Left ventricle myocardium inferior (tissue), 1 donor: ENCODE measurements at regions not wholly inside any gene's neighbourhood (a gene's known extent, or its start where the extent isn't known, plus 50 kb on each side); places are given as distances from the start of the nearest gene placed in this dataset.

ENCODE experiments used
- DNase-seq: peaks from one replicate; pipeline ENCODE4 v3.0.0-alpha.2; 2020
- H3K27ac ChIP-seq: fragments of 200-600 bp; replicated peaks from 2 replicates; pipeline ENCODE4 v1.8.0; 2021
- H3K27me3 ChIP-seq: fragments of 200-600 bp; 2 replicates; pipeline ENCODE4 v1.8.0; 2021; ENCODE audit warnings: low read depth
- H3K36me3 ChIP-seq: fragments of 200-600 bp; 2 replicates; pipeline ENCODE4 v1.8.0; 2021
- H3K4me1 ChIP-seq: fragments of 200-600 bp; 2 replicates; pipeline ENCODE4 v1.8.0; 2021
- H3K4me3 ChIP-seq: fragments of 200-600 bp; 2 replicates; pipeline ENCODE4 v1.8.0; 2021; ENCODE audit warnings: mild to moderate bottlenecking, moderate library complexity
- H3K9me3 ChIP-seq: fragments of 200-600 bp; replicated peaks from 2 replicates; pipeline ENCODE4 v1.8.0; 2021
- intact Hi-C: fragments of 100-400 bp; cut with micrococcal nuclease; formaldehyde crosslinking; loops from one replicate; pipeline ENCODE4 v1.11.0; 2022
- TF ChIP-seq, protein P1 (sequence below): fragments of 200-600 bp; IDR thresholded peaks from 2 replicates; pipeline ENCODE4 v1.8.0; 2021; ENCODE audit warnings: antibody characterized with exemption, mild to moderate bottlenecking, borderline replicate concordance
- donor health status: DM: no; HTN: yes; CAD: no; lungs with severe emphysema.

DNA sequence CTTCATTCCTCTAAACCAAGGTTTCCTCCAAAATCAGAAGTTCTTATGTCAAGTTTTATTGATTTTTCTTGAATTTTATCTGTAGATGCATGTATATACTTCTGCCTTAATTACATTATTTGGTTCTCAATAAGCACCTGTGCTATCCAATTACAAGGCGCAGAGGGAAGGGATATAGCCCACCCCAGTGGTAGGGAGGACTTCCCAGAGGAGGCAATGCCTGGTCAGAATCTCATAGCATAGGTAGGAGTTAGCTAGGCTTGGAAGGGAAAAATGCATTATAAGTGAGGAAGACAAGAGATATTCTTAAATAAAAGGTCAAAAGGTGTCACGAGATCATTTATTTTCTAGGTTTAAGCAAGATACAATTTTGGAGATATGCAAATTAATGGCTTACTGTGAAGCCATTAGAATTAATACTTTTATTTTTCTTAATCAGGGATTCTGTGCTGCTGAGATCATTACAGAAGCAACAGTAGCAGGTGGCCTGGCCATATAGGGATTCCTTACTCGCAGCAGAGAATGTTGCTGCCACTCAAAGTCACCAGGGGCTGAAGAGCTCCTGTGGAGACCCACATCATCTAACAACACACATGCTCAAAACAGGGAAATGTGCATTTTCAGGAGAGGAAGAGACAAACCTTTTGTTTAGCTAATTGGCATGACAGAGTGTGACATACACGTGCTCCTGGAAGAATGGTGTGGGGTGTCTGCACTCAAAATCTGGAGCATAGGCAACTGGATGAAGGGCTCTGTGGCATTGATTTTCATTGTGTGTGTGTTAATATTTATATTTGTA, 178.3 kb downstream of the ATG4C start:
- Histone ChIP-seq H3K4me1 (no peaks in the 10 kb centered on the region), H3K36me3 (no peaks in the 10 kb centered on the region), H3K27ac (no peak overlapping the region), H3K27me3 (peaks cover 47% of the 10 kb centered on the region), H3K4me3 (no peak overlapping the region), H3K9me3 (no peaks in the 10 kb centered on the region)
- intact Hi-C loops = no loop called here
- TF ChIP-seq, protein P1, sequence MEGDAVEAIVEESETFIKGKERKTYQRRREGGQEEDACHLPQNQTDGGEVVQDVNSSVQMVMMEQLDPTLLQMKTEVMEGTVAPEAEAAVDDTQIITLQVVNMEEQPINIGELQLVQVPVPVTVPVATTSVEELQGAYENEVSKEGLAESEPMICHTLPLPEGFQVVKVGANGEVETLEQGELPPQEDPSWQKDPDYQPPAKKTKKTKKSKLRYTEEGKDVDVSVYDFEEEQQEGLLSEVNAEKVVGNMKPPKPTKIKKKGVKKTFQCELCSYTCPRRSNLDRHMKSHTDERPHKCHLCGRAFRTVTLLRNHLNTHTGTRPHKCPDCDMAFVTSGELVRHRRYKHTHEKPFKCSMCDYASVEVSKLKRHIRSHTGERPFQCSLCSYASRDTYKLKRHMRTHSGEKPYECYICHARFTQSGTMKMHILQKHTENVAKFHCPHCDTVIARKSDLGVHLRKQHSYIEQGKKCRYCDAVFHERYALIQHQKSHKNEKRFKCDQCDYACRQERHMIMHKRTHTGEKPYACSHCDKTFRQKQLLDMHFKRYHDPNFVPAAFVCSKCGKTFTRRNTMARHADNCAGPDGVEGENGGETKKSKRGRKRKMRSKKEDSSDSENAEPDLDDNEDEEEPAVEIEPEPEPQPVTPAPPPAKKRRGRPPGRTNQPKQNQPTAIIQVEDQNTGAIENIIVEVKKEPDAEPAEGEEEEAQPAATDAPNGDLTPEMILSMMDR = no peak
- DNase-seq = no peak

DNA sequence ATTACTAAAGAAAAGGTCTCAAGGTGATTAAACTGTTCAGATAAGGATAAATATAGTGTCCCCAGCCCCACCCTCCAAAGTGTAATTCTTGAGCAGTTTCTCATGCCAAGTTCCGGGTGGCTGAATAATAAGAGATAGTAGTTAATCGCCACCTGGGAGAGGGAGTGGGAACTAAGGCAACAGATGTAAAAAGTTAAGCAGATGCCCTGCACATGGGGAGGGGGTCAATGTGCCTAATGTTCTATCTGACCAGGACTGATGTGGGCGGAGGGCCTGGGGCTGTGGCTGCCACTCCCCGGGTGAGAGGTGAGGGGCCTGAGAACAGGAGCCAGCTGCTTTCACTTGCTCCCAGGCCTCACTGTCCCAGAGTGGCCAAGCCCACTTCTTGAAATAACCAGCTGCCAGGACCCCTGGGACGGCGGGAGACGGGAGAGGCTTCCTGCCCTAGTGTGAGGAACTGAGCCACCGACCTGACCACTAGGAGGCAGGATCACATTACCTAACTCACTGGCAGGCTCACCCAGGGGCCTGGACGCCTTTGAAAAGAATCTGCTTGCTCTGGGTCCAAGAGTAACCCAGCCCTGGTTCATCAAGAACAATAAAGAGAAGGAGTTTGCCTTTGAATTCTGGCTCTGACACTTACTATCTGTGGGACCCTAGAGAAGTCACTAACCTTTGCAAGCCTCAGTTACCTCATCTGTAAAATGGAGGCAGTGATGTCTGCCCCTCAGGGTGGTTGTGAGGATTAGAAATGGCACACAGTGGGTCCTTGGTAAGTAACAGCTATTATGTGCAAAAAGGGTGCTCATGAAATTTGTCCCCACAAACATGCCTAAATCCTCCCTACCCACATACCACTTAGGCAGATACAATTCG, 179.2 kb downstream of the ATG4C start:
- no peak for DNase-seq
- Histone ChIP-seq H3K36me3 (no peaks in the 10 kb centered on the region), H3K9me3 (no peaks in the 10 kb centered on the region), H3K27ac (no peak overlapping the region), H3K4me1 (no peaks in the 10 kb centered on the region), H3K27me3 (peaks cover 43% of the 10 kb centered on the region), H3K4me3 (no peak overlapping the region)
- TF ChIP-seq, protein P1 = peak; percentile 63
- intact Hi-C loops = no loop called here

DNA sequence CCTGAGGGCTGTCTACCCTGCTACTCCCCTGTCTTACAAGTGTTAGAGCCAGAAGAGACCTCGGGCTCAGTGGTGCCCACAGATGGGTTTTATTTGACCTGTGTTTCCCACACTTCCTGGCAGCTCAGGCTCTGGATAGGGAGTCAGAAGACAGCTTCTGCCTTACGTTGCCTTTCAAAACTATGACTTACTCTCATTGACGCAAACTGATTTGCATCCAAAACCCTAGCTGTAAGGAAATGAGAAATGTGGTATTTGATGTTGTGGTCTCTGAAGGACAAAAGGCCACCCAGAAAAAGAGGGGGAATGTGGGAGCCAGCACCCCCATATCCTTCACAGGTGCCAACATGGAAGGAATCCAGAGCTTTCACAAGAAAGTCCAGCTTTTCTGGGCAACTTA, 180.2 kb downstream of the ATG4C start:
- no peak for DNase-seq
- H3K4me1 ChIP-seq = no peaks in the 10 kb centered on the region
- H3K27me3 ChIP-seq = peaks cover 35% of the 10 kb centered on the region
- no peak overlapping the region for H3K27ac ChIP-seq
- no peaks in the 10 kb centered on the region for H3K36me3 ChIP-seq
- no peak overlapping the region for H3K4me3 ChIP-seq
- intact Hi-C loops = no loop called here
- TF ChIP-seq, protein P1 = no peak
- H3K9me3 ChIP-seq = no peaks in the 10 kb centered on the region

DNA sequence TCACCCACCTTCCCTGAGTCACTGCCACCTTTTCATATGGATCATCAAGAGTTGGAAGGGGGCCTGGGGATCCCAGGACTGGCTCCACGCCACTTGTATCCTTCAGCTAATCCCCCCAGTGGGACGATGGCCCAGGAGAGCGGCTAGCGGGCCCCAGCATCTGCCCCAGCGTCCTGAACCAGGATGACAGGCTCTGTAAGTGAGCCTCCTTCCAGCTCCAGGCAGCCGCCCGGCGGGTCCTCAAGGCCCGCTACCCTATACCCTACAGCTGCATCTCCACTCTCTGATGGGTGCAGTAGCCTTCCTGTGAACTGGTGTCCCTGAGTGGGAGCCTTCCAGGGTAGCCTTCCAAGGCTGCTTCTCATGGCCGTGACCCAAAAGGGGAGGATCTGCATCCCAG, 183.1 kb downstream of the ATG4C start:
- peaks cover 24% of the 10 kb centered on the region for H3K27me3 ChIP-seq
- H3K4me3 ChIP-seq = no peak overlapping the region
- H3K9me3 ChIP-seq = no peaks in the 10 kb centered on the region
- H3K27ac ChIP-seq = no peak overlapping the region
- H3K4me1 ChIP-seq = no peaks in the 10 kb centered on the region
- intact Hi-C loops = no loop called here
- no peaks in the 10 kb centered on the region for H3K36me3 ChIP-seq
- TF ChIP-seq, protein P1 = no peak
- no peak for DNase-seq

DNA sequence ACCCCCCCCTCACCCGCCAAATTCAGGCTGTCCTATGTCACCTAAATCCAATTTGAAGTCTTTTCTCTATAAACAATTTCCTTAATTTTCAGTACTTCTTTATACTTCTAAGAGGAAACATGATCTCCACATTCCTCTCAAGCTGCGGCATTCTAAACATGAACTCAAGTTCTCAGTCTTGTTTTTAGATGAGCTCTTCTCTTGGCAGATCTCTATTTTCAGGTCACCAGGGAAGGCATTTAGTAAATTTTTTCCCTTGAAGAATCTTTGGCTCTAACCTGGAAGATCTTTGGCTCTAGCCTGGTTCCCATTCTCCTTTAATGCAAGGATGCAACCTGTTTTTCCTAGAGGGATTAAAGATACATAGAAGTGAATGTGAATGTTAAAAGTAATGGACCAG, 193.4 kb downstream of the ATG4C start:
- H3K4me3 ChIP-seq = no peak overlapping the region
- no peaks in the 10 kb centered on the region for H3K27me3 ChIP-seq
- TF ChIP-seq, protein P1 = no peak
- H3K4me1 ChIP-seq = no peaks in the 10 kb centered on the region
- H3K27ac ChIP-seq = no peak overlapping the region
- no peaks in the 10 kb centered on the region for H3K9me3 ChIP-seq
- no peaks in the 10 kb centered on the region for H3K36me3 ChIP-seq
- intact Hi-C loops = no loop called here
- no peak for DNase-seq
